ENCODE measurements at regions not wholly inside any gene's neighbourhood (a gene's known extent, or its start where the extent isn't known, plus 50 kb on each side); places are given as distances from the start of the nearest gene placed in this dataset.

- TF ChIP-seq CTCF (IDR thresholded peaks at IDR 0.05) (no peak), POLR2A (IDR thresholded peaks at IDR 0.05) (no peak), POLR2AphosphoS5 (IDR thresholded peaks at IDR 0.05) (no peak)
Observed at GRCh38 chr12:34348064-34348463, 325.8 kb downstream of the ALG10 start.

Measured in stomach (tissue), 4 donors.